ENCODE measurements at regions not wholly inside any gene's neighbourhood (a gene's known extent, or its start where the extent isn't known, plus 50 kb on each side); places are given as distances from the start of the nearest gene placed in this dataset.

GRCh38 chr16:73205153-73205886, 157.4 kb upstream of the ZFHX3 start:
- Mint-ChIP-seq H3K9me3 (no peaks in the 10 kb centered on the region), H3K27ac (no peak overlapping the region), H3K4me1 (no peaks in the 10 kb centered on the region), H3K36me3 (no peaks in the 10 kb centered on the region), H3K27me3 (peaks cover 4% of the 10 kb centered on the region), H3K4me3 (no peak overlapping the region)
- POLR2A ChIA-PET = no interaction called here
- ATAC-seq (ENCODE audit: low read depth) (no peak), DNase-seq (no peak)

GRCh38 chr16:73204359-73205152, 156.6 kb upstream of the ZFHX3 start:
- ATAC-seq (ENCODE audit: low read depth) (no peak), DNase-seq (no peak)
- POLR2A ChIA-PET = no interaction called here
- Mint-ChIP-seq H3K4me1 (no peaks in the 10 kb centered on the region), H3K36me3 (no peaks in the 10 kb centered on the region), H3K27ac (no peak overlapping the region), H3K4me3 (no peak overlapping the region), H3K27me3 (peaks cover 4% of the 10 kb centered on the region), H3K9me3 (no peaks in the 10 kb centered on the region)

GRCh38 chr16:73202161-73202729, 154.3 kb upstream of the ZFHX3 start:
- peaks cover 4% of the 10 kb centered on the region for H3K27me3 Mint-ChIP-seq
- ATAC-seq (ENCODE audit: low read depth) (no peak), DNase-seq (no peak)
- no peak overlapping the region for H3K4me3 Mint-ChIP-seq
- H3K27ac Mint-ChIP-seq = no peak overlapping the region
- H3K36me3 Mint-ChIP-seq = no peaks in the 10 kb centered on the region
- no peaks in the 10 kb centered on the region for H3K4me1 Mint-ChIP-seq
- POLR2A ChIA-PET = no interaction called here
- no peaks in the 10 kb centered on the region for H3K9me3 Mint-ChIP-seq

GRCh38 chr16:73199214-73199613, 151.3 kb upstream of the ZFHX3 start:
- Mint-ChIP-seq H3K4me3 (no peak overlapping the region), H3K27me3 (peaks cover 4% of the 10 kb centered on the region), H3K27ac (no peak overlapping the region), H3K36me3 (no peaks in the 10 kb centered on the region), H3K4me1 (no peaks in the 10 kb centered on the region), H3K9me3 (no peaks in the 10 kb centered on the region)
- no peak for DNase-seq
- POLR2A ChIA-PET = no interaction called here
- ATAC-seq (ENCODE audit: low read depth) = no peak

GRCh38 chr16:73198481-73198880, 150.6 kb upstream of the ZFHX3 start:
- Mint-ChIP-seq H3K9me3 (no peaks in the 10 kb centered on the region), H3K27me3 (peaks cover 4% of the 10 kb centered on the region), H3K4me3 (no peak overlapping the region), H3K36me3 (no peaks in the 10 kb centered on the region), H3K27ac (no peak overlapping the region), H3K4me1 (no peaks in the 10 kb centered on the region)
- ATAC-seq (ENCODE audit: low read depth) (no peak), DNase-seq (no peak)
- POLR2A ChIA-PET = no interaction called here

- Mint-ChIP-seq H3K36me3 (no peaks in the 10 kb centered on the region), H3K4me3 (no peak overlapping the region), H3K4me1 (no peaks in the 10 kb centered on the region), H3K27ac (no peak overlapping the region), H3K27me3 (peaks cover 3% of the 10 kb centered on the region), H3K9me3 (no peaks in the 10 kb centered on the region)
- ATAC-seq (ENCODE audit: low read depth) (no peak), DNase-seq (no peak)
- POLR2A ChIA-PET = no interaction called here
Measured at GRCh38 chr16:73197598-73197997, 149.7 kb upstream of the ZFHX3 start.

GRCh38 chr16:73196670-73197069, 148.7 kb upstream of the ZFHX3 start:
- H3K9me3 Mint-ChIP-seq = no peaks in the 10 kb centered on the region
- H3K4me1 Mint-ChIP-seq = no peaks in the 10 kb centered on the region
- POLR2A ChIA-PET = interaction anchor here (0.9 kb wide), 1 partner anchor 364 kb away, joined by 3 read pairs; no protein-coding TSS in a partner anchor

GRCh38 chr16:73193464-73193863, 145.5 kb upstream of the ZFHX3 start:
- H3K27ac Mint-ChIP-seq = no peak overlapping the region
- H3K27me3 Mint-ChIP-seq = peaks cover 2% of the 10 kb centered on the region
- no peaks in the 10 kb centered on the region for H3K9me3 Mint-ChIP-seq
- POLR2A ChIA-PET = no interaction called here
- H3K4me3 Mint-ChIP-seq = no peak overlapping the region
- H3K36me3 Mint-ChIP-seq = no peaks in the 10 kb centered on the region
- no peak for ATAC-seq (ENCODE audit: low read depth)
- no peak for DNase-seq
- H3K4me1 Mint-ChIP-seq = no peaks in the 10 kb centered on the region

More at GRCh38 chr16:73196670-73197069, 148.7 kb upstream of the ZFHX3 start:
- no peak overlapping the region for H3K4me3 Mint-ChIP-seq
- no peak for DNase-seq
- peak; percentile 54 for ATAC-seq (ENCODE audit: low read depth)
- no peaks in the 10 kb centered on the region for H3K36me3 Mint-ChIP-seq
- no peak overlapping the region for H3K27ac Mint-ChIP-seq
- peaks cover 4% of the 10 kb centered on the region for H3K27me3 Mint-ChIP-seq

GRCh38 chr16:73192232-73192894, 144.4 kb upstream of the ZFHX3 start:
- Mint-ChIP-seq H3K4me1 (no peaks in the 10 kb centered on the region), H3K27ac (no peak overlapping the region), H3K4me3 (no peak overlapping the region), H3K36me3 (no peaks in the 10 kb centered on the region), H3K27me3 (peaks cover 2% of the 10 kb centered on the region), H3K9me3 (no peaks in the 10 kb centered on the region)
- ATAC-seq (ENCODE audit: low read depth) = no peak
- POLR2A ChIA-PET = no interaction called here
- no peak for DNase-seq

- ATAC-seq (ENCODE audit: low read depth) (no peak), DNase-seq (no peak)
- no peaks in the 10 kb centered on the region for H3K36me3 Mint-ChIP-seq
- H3K9me3 Mint-ChIP-seq = no peaks in the 10 kb centered on the region
- no peak overlapping the region for H3K4me3 Mint-ChIP-seq
- no peaks in the 10 kb centered on the region for H3K4me1 Mint-ChIP-seq
- peaks cover 2% of the 10 kb centered on the region for H3K27me3 Mint-ChIP-seq
- POLR2A ChIA-PET = interaction anchor here (0.5 kb wide), 1 partner anchor 110 kb away, joined by 6 read pairs; no protein-coding TSS in a partner anchor
- H3K27ac Mint-ChIP-seq = no peak overlapping the region
Measured at GRCh38 chr16:73191660-73192046, 143.7 kb upstream of the ZFHX3 start.

- no peaks in the 10 kb centered on the region for H3K4me1 Mint-ChIP-seq
- DNase-seq (no peak), ATAC-seq (ENCODE audit: low read depth) (no peak)
- POLR2A ChIA-PET = interaction anchor here (0.5 kb wide), 1 partner anchor 110 kb away, joined by 6 read pairs; no protein-coding TSS in a partner anchor
- H3K36me3 Mint-ChIP-seq = no peaks in the 10 kb centered on the region
- no peak overlapping the region for H3K4me3 Mint-ChIP-seq
- no peaks in the 10 kb centered on the region for H3K9me3 Mint-ChIP-seq
- H3K27me3 Mint-ChIP-seq = peaks cover 2% of the 10 kb centered on the region
- no peak overlapping the region for H3K27ac Mint-ChIP-seq
Measured at GRCh38 chr16:73190688-73191659, 143.0 kb upstream of the ZFHX3 start.

- DNase-seq = no peak
- Mint-ChIP-seq H3K4me1 (no peaks in the 10 kb centered on the region), H3K27ac (no peak overlapping the region), H3K4me3 (no peak overlapping the region), H3K36me3 (no peaks in the 10 kb centered on the region), H3K9me3 (no peaks in the 10 kb centered on the region), H3K27me3 (peaks cover 2% of the 10 kb centered on the region)
- ATAC-seq (ENCODE audit: low read depth) = no peak
- POLR2A ChIA-PET = no interaction called here
Measured at GRCh38 chr16:73190256-73190655, 142.3 kb upstream of the ZFHX3 start.

Data from activated naive CD8-positive, alpha-beta T cell treated with anti-CD3 and anti-CD28 coated beads, Interleukin-2, amount 10 ng/mL, durations not matched to agents 7 days and 5 days (primary cell).